ENCODE measurements at regions not wholly inside any gene's neighbourhood (a gene's known extent, or its start where the extent isn't known, plus 50 kb on each side); places are given as distances from the start of the nearest gene placed in this dataset.

DNA sequence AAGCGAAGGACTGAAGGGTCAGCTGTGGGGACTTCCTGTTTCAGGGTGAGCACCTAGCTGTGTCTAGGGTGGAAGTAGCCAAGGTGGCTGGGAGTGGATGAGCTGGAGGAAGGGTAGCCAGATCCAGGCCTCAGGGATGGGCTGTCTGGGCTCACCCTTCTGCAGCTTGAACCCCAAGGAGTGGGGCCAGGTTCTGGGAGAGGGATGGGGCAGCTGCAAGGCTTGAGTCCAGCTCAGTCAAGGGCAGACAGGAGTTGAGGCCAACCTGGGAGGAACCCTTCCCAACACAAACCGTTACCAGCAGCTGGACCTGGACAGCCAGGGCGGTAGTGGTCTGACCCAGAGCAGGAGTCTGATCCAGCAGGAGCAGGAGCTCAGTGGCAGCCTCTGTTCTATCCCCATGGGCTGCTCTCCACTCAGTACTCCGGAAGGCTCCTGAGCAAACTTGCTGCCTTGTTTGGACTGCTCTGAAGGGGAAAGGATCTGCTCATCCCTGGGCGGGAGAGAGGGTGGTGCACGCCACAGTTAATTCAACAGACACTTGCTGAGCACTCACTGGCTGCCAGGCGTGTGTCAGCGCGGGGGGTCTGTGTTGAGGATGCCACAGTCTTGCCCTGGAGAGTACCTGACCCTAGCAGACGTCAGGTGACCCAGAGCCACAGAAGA, 53.8 kb upstream of the THY1 start:
- no peaks in the 10 kb centered on the region for H3K9me2 ChIP-seq
- no peak for DNase-seq
- H3K4me3 ChIP-seq (ENCODE audit: low read depth in 2 of 2, low read length in 1 of 2) = no peak overlapping the region
- no peak for TF ChIP-seq RCOR1 (IDR thresholded peaks at IDR 0.05; ENCODE audit: low read length)
- TF ChIP-seq POLR2AphosphoS5 (IDR thresholded peaks at IDR 0.05; ENCODE audit: low read depth, low read length) = no peak
- TF ChIP-seq, protein P1, sequence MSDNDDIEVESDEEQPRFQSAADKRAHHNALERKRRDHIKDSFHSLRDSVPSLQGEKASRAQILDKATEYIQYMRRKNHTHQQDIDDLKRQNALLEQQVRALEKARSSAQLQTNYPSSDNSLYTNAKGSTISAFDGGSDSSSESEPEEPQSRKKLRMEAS (IDR thresholded peaks at IDR 0.05; ENCODE audit: low read depth) = no peak
- TF ChIP-seq RFX5 (IDR thresholded peaks at IDR 0.05; ENCODE audit: low read length) = no peak
- WGBS (ENCODE audit: low lambda C conversion rate) = 72% methylated on average over 8 of the region's 10 CpGs
- H3K27ac ChIP-seq (ENCODE audit: low read depth in 2 of 2, low read length in 1 of 2) = no peak overlapping the region
- no peak overlapping the region for H3K9ac ChIP-seq
- POLR2A ChIA-PET = no interaction called here
- no peaks in the 10 kb centered on the region for H3F3A ChIP-seq (replicated peaks; ENCODE audit: insufficient read depth)
- H3K4me2 ChIP-seq = no peak overlapping the region
- H3K4me1 ChIP-seq (ENCODE audit: control insufficient read depth in 1 of 2, insufficient read depth in 2 of 2, low read depth in 1 of 2, low read length in 1 of 2) = peaks cover 6 to 21% of the 10 kb centered on the region in 2 experiments; a peak in 2 of 4 replicates
- no peaks in the 10 kb centered on the region for H3K36me3 ChIP-seq (replicated peaks in 1 of 2; ENCODE audit: control insufficient read depth in 1 of 2, insufficient read depth in 2 of 2, low read length in 1 of 2)
- CTCF ChIA-PET = interaction anchor here (1.0 to 16.3 kb wide), 9 partner anchors 99 to 691 kb away, joined by 3 to 390 read pairs (median 8); partner anchors contain the start of gene USP2
- H3K79me2 ChIP-seq (ENCODE audit: insufficient read depth) = no peaks in the 10 kb centered on the region
- no peaks in the 10 kb centered on the region for H4K20me1 ChIP-seq (ENCODE audit: insufficient read depth)
- H3K9me3 ChIP-seq = no peaks in the 10 kb centered on the region
- no peak overlapping the region for H2AFZ ChIP-seq (ENCODE audit: low read depth)
- H3K27me3 ChIP-seq (ENCODE audit: insufficient read depth) = 0 out of 2 replicates have a peak, but pooled peaks cover 6% of the 10 kb centered on the region

DNA sequence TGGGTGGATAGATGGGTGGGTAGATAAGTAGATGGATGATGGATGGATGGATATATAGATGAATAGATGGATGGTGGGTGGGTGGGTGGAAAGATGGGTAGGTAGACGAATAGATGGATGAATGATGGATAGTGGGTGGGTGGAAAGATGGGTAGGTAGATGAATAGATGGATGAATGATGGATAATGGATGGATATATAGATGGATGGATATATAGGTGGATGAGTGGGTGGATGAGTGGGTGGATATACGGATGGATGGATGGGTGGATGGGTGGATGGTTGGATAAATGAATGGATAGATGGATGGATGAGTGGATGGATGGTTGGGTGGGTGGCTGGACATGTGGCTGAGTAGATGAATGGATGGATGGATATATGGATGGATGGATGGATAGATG, 53.1 kb upstream of the THY1 start:
- H3K36me3 ChIP-seq (replicated peaks in 1 of 2; ENCODE audit: control insufficient read depth in 1 of 2, insufficient read depth in 2 of 2, low read length in 1 of 2) = no peaks in the 10 kb centered on the region
- peaks cover 13 to 17% of the 10 kb centered on the region in 2 experiments; a peak in 3 of 4 replicates for H3K4me1 ChIP-seq (ENCODE audit: control insufficient read depth in 1 of 2, insufficient read depth in 2 of 2, low read depth in 1 of 2, low read length in 1 of 2)
- CTCF ChIA-PET = interaction anchor here (1.0 to 16.3 kb wide), 10 partner anchors 8 to 692 kb away, joined by 3 to 390 read pairs (median 12); partner anchors contain the start of genes CBL and USP2
- H2AFZ ChIP-seq (ENCODE audit: low read depth) = no peak overlapping the region
- H3K79me2 ChIP-seq (ENCODE audit: insufficient read depth) = no peaks in the 10 kb centered on the region
- H4K20me1 ChIP-seq (ENCODE audit: insufficient read depth) = no peaks in the 10 kb centered on the region
- H3K9me2 ChIP-seq = no peaks in the 10 kb centered on the region
- no peak for DNase-seq
- no peak overlapping the region for H3K4me2 ChIP-seq
- H3K27me3 ChIP-seq (ENCODE audit: insufficient read depth) = 0 out of 2 replicates have a peak, but pooled peaks cover 6% of the 10 kb centered on the region
- 49% methylated on average over 2 of the region's 2 CpGs for WGBS (ENCODE audit: low lambda C conversion rate)
- TF ChIP-seq, protein P2, sequence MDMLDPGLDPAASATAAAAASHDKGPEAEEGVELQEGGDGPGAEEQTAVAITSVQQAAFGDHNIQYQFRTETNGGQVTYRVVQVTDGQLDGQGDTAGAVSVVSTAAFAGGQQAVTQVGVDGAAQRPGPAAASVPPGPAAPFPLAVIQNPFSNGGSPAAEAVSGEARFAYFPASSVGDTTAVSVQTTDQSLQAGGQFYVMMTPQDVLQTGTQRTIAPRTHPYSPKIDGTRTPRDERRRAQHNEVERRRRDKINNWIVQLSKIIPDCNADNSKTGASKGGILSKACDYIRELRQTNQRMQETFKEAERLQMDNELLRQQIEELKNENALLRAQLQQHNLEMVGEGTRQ (IDR thresholded peaks at IDR 0.05; ENCODE audit: borderline replicate concordance, low read depth, low read length) = no peak
- TF ChIP-seq FOXM1 (IDR thresholded peaks at IDR 0.05; ENCODE audit: low read depth) = no peak
- H3K27ac ChIP-seq (ENCODE audit: low read depth in 2 of 2, low read length in 1 of 2) = no peak overlapping the region
- no peak overlapping the region for H3K4me3 ChIP-seq (ENCODE audit: low read depth in 2 of 2, low read length in 1 of 2)
- H3F3A ChIP-seq (replicated peaks; ENCODE audit: insufficient read depth) = no peaks in the 10 kb centered on the region
- POLR2A ChIA-PET = no interaction called here
- no peak overlapping the region for H3K9ac ChIP-seq
- H3K9me3 ChIP-seq = no peaks in the 10 kb centered on the region

Data from SK-N-SH (cell line).